SK-N-MC (cell line): ENCODE measurements at regions not wholly inside any gene's neighbourhood (a gene's known extent, or its start where the extent isn't known, plus 50 kb on each side); places are given as distances from the start of the nearest gene placed in this dataset.

Experiments
- DNase-seq: peaks from one replicate; pipeline ENCODE4 v3.0.0-alpha.2; 2011; ENCODE audit warnings: low read depth, low spot score
- H3K27ac ChIP-seq: fragments of 200-600 bp; sonication (generic); 2 replicates; pipeline ENCODE4 v1.5.1; 2016; ENCODE audit warnings: mixed run types
- H3K36me3 ChIP-seq: fragments of 200-600 bp; sonication (generic); 2 replicates; pipeline ENCODE4 v1.6.1; 2017; ENCODE audit warnings: antibody characterized with exemption, low read length, mixed read lengths; ENCODE audit not compliant: insufficient read depth
- H3K4me3 ChIP-seq: fragments of 200-600 bp; sonication (generic); 2 replicates; pipeline ENCODE4 v1.5.1; 2016
- H3K9ac ChIP-seq: fragments of 200-600 bp; sonication (generic); 2 replicates; pipeline ENCODE4 v1.8.0; 2017; ENCODE audit warnings: mixed run types, mixed read lengths; ENCODE audit not compliant: insufficient read length
- H3K9me3 ChIP-seq: fragments of 200-600 bp; sonication (generic); 2 replicates; pipeline ENCODE4 v1.6.1; 2017; ENCODE audit warnings: low read depth, mild to moderate bottlenecking, antibody characterized with exemption, low read length, moderate library complexity, mixed read lengths
- EZH2 ChIP-seq: fragments of 200-600 bp; sonication (generic); IDR thresholded peaks from one replicate; pipeline ENCODE4 v1.6.1; 2017; ENCODE audit warnings: antibody characterized with exemption
- FOXP2 ChIP-seq: optimal IDR thresholded peaks from 2 replicates; pipeline ENCODE3; 2011; ENCODE audit warnings: mild to moderate bottlenecking, moderate library complexity; ENCODE audit not compliant: insufficient read depth; ENCODE audit errors: extremely low read length, control extremely low read depth
- POLR2AphosphoS5 ChIP-seq: IDR thresholded peaks from 2 replicates; pipeline ENCODE4 v1.6.1; 2012; ENCODE audit warnings: mild to moderate bottlenecking, low read depth, low read length, borderline replicate concordance

DNA sequence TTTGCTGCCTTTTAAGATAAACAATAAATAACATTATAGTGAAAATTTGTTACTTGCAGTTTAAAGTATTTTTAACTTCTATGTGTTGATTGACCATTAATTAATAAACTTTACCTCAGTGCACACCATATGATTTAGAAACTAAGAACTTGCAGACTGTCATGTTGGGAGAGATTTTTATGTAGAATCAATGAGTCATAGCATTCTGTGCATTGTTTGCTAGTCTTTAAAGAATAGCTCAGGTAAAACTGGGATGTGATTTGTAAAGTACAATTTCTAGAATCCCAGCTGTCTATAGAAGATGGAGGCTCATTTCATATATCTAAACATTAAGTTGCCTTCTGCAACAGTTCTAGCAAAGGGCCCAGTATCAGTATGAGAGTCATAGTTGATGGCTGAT is 199.6 kb upstream of the SEMA3A start:
- no peak for TF ChIP-seq EZH2
- no peak for TF ChIP-seq FOXP2
- TF ChIP-seq POLR2AphosphoS5, result no peak
- no peak for DNase-seq
- Histone ChIP-seq H3K4me3 (no peak overlapping the region), H3K27ac (no peak overlapping the region), H3K9ac (no peak overlapping the region), H3K9me3 (no peaks in the 10 kb centered on the region), H3K36me3 (no peaks in the 10 kb centered on the region)

DNA sequence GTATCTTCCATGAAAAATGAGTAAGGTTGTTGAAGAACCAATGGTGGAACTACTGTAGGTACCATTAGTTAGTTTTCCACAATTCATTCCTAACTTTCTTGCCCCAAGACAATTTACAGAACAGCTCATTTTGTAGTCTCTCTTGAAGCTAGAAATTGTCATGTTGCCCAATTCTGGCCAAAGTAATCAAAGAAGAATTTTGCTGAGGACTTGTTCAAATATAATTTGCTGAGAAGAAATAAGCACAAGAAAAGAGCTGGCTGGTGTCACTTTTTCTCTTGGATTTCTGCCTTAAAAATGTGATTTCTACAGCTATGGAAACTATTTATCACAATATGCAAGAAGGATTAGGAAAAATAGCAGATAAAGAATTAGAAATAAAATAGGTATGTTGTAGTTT is 199.2 kb upstream of the SEMA3A start:
- Histone ChIP-seq H3K27ac (no peak overlapping the region), H3K4me3 (no peak overlapping the region), H3K9me3 (no peaks in the 10 kb centered on the region), H3K36me3 (no peaks in the 10 kb centered on the region), H3K9ac (no peak overlapping the region)
- TF ChIP-seq EZH2, result no peak
- no peak for TF ChIP-seq FOXP2
- TF ChIP-seq POLR2AphosphoS5, result no peak
- DNase-seq, result no peak

DNA sequence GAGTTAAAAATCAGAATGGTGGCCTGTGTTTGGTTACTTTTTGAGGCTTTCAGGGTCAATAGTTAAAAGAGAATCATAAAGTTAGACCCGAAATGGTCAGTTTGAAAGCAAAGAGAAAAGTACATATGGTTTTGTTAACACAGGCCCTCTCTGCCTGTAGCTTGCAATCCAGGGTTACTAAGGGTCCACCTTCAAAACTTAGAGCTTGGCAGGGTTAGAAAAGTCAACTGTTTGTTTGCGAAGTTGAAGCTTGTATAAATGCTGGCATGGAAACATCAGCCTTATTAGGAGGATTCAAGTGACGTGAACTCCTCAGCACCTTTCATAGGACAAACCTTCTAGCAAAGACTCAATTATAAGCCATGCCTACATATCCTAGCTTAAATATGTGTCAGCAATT is 196.3 kb upstream of the SEMA3A start:
- H3K36me3 ChIP-seq, result no peaks in the 10 kb centered on the region
- no peak for DNase-seq
- TF ChIP-seq FOXP2 (no peak), POLR2AphosphoS5 (no peak), EZH2 (no peak)
- no peaks in the 10 kb centered on the region for H3K9me3 ChIP-seq
- no peak overlapping the region for H3K27ac ChIP-seq
- no peak overlapping the region for H3K4me3 ChIP-seq
- H3K9ac ChIP-seq, result no peak overlapping the region

DNA sequence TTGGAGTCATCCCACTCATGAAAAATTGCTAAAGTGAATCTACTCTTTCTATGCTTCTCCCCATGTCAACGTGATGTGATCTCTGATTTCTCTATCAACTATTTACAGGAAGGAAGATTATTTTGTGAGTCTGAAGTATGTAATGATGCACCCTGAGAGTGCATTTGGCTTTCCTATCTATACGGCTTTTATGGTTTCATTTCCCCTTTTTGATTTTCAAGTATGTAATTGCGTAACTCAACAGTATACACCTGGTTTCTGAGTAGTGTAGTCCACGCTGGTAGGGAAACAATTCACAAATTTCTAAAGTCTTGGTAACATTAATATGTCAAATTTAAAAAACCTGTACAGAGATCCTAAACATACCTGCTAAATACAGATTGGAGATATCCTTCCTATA is 194.7 kb upstream of the SEMA3A start:
- Histone ChIP-seq H3K36me3 (no peaks in the 10 kb centered on the region), H3K4me3 (no peak overlapping the region), H3K9ac (no peak overlapping the region), H3K27ac (no peak overlapping the region), H3K9me3 (no peaks in the 10 kb centered on the region)
- TF ChIP-seq POLR2AphosphoS5 (no peak), FOXP2 (no peak), EZH2 (no peak)
- DNase-seq, result no peak

DNA sequence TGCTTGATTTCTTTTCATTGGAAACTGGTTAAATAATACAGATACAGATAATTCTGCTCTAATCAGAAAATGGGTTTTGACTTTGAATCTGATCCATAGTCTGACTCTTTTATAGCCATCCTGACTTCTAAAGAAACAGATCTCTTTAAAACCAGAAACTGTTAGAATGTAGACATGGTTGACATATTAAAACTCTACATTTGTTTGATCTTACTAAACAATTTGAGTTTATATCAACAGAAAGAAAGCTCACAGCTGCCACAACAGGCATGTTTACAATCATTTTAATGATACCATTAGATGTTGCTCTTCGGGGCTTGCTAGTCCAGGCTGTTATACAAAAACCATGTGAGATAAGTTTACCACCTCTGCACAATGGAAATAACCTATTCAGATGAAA is 193.0 kb upstream of the SEMA3A start:
- no peaks in the 10 kb centered on the region for H3K9me3 ChIP-seq

DNA sequence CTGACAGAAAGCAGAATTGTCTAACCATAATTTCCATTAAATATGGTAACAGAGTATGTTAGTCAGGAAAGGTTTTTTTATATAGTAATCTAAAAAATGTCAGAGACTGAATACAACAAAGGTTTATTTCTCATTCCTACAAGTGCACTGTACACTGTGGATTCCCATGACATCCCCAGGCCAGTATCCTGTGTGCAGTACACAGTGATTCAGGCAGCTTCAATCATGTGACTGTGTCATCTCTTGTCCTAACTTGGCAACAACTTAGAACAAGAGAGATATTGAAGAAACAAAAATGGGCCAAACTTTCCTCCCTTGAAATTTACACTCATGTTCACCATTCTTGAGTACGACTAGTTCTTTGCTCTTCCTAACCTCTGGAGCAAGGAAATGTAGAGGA is 189.8 kb upstream of the SEMA3A start:
- Histone ChIP-seq H3K36me3 (no peaks in the 10 kb centered on the region), H3K9me3 (no peaks in the 10 kb centered on the region), H3K4me3 (no peak overlapping the region), H3K27ac (no peak overlapping the region), H3K9ac (no peak overlapping the region)
- DNase-seq, result no peak
- TF ChIP-seq FOXP2 (no peak), EZH2 (no peak), POLR2AphosphoS5 (no peak)

More for the DNA sequence above, 193.0 kb upstream of the SEMA3A start:
- no peak overlapping the region for H3K27ac ChIP-seq
- H3K36me3 ChIP-seq, result no peaks in the 10 kb centered on the region
- H3K9ac ChIP-seq, result no peak overlapping the region
- H3K4me3 ChIP-seq, result no peak overlapping the region
- TF ChIP-seq EZH2, result no peak
- TF ChIP-seq POLR2AphosphoS5, result no peak
- no peak for TF ChIP-seq FOXP2
- no peak for DNase-seq

DNA sequence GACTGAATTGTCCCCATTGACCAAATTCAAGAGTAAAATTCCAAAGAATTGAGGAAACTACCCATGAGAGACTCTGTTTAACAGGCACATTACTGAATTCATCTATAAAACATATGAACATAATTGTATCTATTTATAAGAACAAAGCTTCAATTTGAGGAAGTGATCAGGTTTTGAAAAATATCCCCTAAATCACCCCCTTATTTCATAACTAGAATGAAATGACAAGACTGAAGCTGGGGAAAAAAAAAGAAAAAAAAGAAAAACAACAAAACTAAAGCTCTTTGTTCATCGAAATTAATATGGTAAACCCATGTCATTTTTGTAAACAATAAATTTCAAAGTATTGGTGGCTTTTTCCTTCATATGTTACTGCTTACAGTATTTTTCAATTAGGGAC is 184.9 kb upstream of the SEMA3A start:
- Histone ChIP-seq H3K9ac (no peak overlapping the region), H3K4me3 (no peak overlapping the region), H3K36me3 (no peaks in the 10 kb centered on the region), H3K9me3 (no peaks in the 10 kb centered on the region), H3K27ac (no peak overlapping the region)
- TF ChIP-seq EZH2 (no peak), FOXP2 (no peak), POLR2AphosphoS5 (no peak)
- no peak for DNase-seq

DNA sequence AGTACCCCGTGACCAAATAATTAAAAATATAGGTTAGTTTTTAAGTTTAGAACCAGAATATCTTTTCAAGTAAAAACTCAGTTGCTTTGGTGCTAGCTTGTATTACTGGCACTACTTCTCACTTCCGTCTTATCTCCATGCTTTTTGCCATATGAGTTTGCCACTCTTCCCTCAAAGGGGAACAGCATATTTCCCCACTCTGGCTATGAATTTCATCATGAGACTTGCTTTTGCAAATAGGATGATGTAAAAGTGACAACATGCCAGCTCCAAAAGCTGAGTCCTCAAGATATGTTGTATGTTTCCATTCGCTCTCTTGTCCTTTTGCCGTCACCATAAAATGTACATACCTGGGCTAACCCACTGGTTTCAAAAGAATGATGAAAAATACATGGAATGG is 178.1 kb upstream of the SEMA3A start:
- H3K27ac ChIP-seq, result no peak overlapping the region
- no peak for DNase-seq
- no peaks in the 10 kb centered on the region for H3K9me3 ChIP-seq
- H3K4me3 ChIP-seq, result no peak overlapping the region
- no peaks in the 10 kb centered on the region for H3K36me3 ChIP-seq
- TF ChIP-seq EZH2 (no peak), POLR2AphosphoS5 (no peak), FOXP2 (no peak)
- H3K9ac ChIP-seq, result no peak overlapping the region

DNA sequence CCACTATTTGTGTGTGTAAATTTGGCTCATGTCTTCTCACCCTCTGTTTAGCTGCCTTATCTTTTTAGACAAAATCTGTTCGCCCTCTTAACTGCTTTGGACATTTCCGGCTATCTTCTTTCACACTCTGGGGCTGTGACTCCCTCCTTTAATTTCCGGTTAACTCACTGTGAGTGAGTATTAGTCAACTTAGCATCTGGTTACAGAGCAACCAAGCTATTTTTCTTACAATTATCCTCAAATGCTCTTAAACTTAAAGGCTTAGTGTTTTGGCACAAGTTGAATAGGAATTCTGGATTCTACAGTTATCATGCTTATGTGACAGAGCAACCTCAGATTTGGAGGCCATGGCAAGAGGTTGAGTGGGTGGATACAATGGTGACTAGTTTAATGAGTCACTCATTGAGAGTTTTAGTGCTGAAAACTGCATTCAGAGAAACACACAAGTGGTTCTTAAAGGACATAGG is 177.6 kb upstream of the SEMA3A start:
- H3K9ac ChIP-seq, result no peak overlapping the region
- no peak for DNase-seq
- no peak overlapping the region for H3K27ac ChIP-seq
- H3K9me3 ChIP-seq, result no peaks in the 10 kb centered on the region
- H3K4me3 ChIP-seq, result no peak overlapping the region
- H3K36me3 ChIP-seq, result no peaks in the 10 kb centered on the region
- TF ChIP-seq EZH2 (no peak), FOXP2 (no peak), POLR2AphosphoS5 (no peak)
